ENCODE measurements at regions not wholly inside any gene's neighbourhood (a gene's known extent, or its start where the extent isn't known, plus 50 kb on each side); places are given as distances from the start of the nearest gene placed in this dataset.

DNA sequence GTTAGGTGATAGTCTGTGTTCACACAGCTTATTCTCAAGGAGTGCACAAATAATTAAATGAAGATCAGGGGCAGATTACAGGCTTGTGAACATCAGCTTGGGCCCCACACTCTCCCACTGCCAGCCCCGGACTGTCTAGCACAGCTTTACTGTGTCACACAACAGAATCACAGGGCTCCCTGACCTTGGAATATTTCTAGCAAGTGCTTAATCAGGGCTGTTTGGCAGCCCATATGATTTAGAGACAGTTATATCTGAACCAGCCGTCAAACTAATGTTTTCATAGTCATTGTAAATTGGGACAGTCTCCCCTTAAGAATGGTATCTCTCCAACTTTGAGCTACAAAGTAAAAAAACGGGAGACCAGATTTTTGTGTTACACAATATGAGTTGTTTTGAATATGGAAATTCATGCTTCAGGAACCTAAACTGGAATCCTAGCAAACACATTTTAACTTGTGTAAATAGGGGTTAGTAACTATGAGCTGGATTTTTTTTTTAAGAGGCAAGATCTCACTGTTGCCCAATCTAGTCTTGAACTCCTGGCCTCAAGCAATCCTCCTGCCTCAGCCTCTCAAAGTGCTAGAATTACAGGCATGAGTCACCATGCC, 517.6 kb downstream of the BNC2 start:
- no peak for TF ChIP-seq EZH2 (IDR thresholded peaks at IDR 0.05)
- no peak for TF ChIP-seq TCF7L2 (IDR thresholded peaks at IDR 0.05; ENCODE audit: borderline replicate concordance, extremely low read depth, insufficient read depth, insufficient read length)
- no peak for TF ChIP-seq POLR2A (IDR thresholded peaks at IDR 0.05; ENCODE audit: borderline replicate concordance, extremely low read depth, insufficient read depth, insufficient read length)
- TF ChIP-seq ZFX (IDR thresholded peaks at IDR 0.05): no peak
- TF ChIP-seq, protein P1, sequence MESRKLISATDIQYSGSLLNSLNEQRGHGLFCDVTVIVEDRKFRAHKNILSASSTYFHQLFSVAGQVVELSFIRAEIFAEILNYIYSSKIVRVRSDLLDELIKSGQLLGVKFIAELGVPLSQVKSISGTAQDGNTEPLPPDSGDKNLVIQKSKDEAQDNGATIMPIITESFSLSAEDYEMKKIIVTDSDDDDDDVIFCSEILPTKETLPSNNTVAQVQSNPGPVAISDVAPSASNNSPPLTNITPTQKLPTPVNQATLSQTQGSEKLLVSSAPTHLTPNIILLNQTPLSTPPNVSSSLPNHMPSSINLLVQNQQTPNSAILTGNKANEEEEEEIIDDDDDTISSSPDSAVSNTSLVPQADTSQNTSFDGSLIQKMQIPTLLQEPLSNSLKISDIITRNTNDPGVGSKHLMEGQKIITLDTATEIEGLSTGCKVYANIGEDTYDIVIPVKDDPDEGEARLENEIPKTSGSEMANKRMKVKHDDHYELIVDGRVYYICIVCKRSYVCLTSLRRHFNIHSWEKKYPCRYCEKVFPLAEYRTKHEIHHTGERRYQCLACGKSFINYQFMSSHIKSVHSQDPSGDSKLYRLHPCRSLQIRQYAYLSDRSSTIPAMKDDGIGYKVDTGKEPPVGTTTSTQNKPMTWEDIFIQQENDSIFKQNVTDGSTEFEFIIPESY (IDR thresholded peaks at IDR 0.05; ENCODE audit: extremely low read depth, insufficient replicate concordance, low read length): no peak
- no peak for TF ChIP-seq YY1 (IDR thresholded peaks at IDR 0.05; ENCODE audit: extremely low read depth, insufficient replicate concordance, low read depth, low read length)
- no peak for TF ChIP-seq SP1 (IDR thresholded peaks at IDR 0.05; ENCODE audit: low read depth)
- no peak for TF ChIP-seq POLR2AphosphoS5 (IDR thresholded peaks at IDR 0.05; ENCODE audit: low read depth, low read length)
- no peak for TF ChIP-seq REST (IDR thresholded peaks at IDR 0.05; ENCODE audit: low read depth)
- no peak overlapping the region for H3K9ac ChIP-seq (ENCODE audit: low read length)
- CTCF ChIA-PET: no interaction called here
- H3K4me2 ChIP-seq (ENCODE audit: low read length): no peak overlapping the region
- H3K36me3 ChIP-seq (ENCODE audit: control insufficient read depth in 1 of 2, insufficient read depth in 2 of 2, low read length in 2 of 2): no peaks in the 10 kb centered on the region
- POLR2A ChIA-PET: no interaction called here
- H2AFZ ChIP-seq (ENCODE audit: low read depth, low read length, poor library complexity, severe bottlenecking): no peak overlapping the region
- H3K27me3 ChIP-seq (ENCODE audit: insufficient read depth, low read length): no peaks in the 10 kb centered on the region
- no peaks in the 10 kb centered on the region for H3K79me2 ChIP-seq (ENCODE audit: insufficient read depth, low read length)
- RAD21 ChIA-PET (ENCODE audit: low non-redundant PET in 1 of 2, low total read pairs in 2 of 2, uncharacterized antibody in 2 of 2, unreplicated experiment in 2 of 2): no interaction called here
- DNase-seq (ENCODE audit: low read depth, low spot score) (no peak), ATAC-seq (no peak)
- no peaks in the 10 kb centered on the region for H3K4me1 ChIP-seq (ENCODE audit: control insufficient read depth in 1 of 2, insufficient read depth in 2 of 2, low read length in 2 of 2)
- H3K9me2 ChIP-seq (ENCODE audit: insufficient read depth): no peaks in the 10 kb centered on the region
- no peaks in the 10 kb centered on the region for H4K20me1 ChIP-seq (ENCODE audit: insufficient read depth)
- intact Hi-C loops (cut with micrococcal nuclease): no loop called here
- no peak overlapping the region for H3K4me3 ChIP-seq (replicated peaks in 1 of 2; ENCODE audit: low read depth in 1 of 2, low read length in 2 of 2)
- no peaks in the 10 kb centered on the region for H3K9me3 ChIP-seq (ENCODE audit: control insufficient read depth in 1 of 2, insufficient read depth in 1 of 2, low read depth in 1 of 2, low read length in 2 of 2)
- no peak overlapping the region for H3K27ac ChIP-seq (ENCODE audit: low read depth, low read length)
- no TSS peak for BruUV-seq (replicated peaks)
